ENCODE measurements at regions not wholly inside any gene's neighbourhood (a gene's known extent, or its start where the extent isn't known, plus 50 kb on each side); places are given as distances from the start of the nearest gene placed in this dataset.

- TF ChIP-seq CTCF (IDR thresholded peaks at IDR 0.05) (no peak), ZBTB33 (IDR thresholded peaks at IDR 0.05; ENCODE audit: borderline replicate concordance, low read depth) (no peak), POLR2AphosphoS5 (IDR thresholded peaks at IDR 0.05; ENCODE audit: low read depth, low read length) (no peak), TCF12 (IDR thresholded peaks at IDR 0.05) (no peak), MXI1 (IDR thresholded peaks at IDR 0.05; ENCODE audit: low read depth, low read length) (no peak), SIN3A (IDR thresholded peaks at IDR 0.05; ENCODE audit: borderline replicate concordance, low read depth, low read length) (no peak), RXRA (IDR thresholded peaks at IDR 0.05; ENCODE audit: borderline replicate concordance, low read depth) (no peak)
Observed at GRCh38 chr15:95663156-95664100, 667.1 kb upstream of the NR2F2 start.
